Panc1 (cell line): ENCODE measurements at regions not wholly inside any gene's neighbourhood (a gene's known extent, or its start where the extent isn't known, plus 50 kb on each side); places are given as distances from the start of the nearest gene placed in this dataset.

Experiments
- ATAC-seq: fragments of 200-7000 bp; cut with Tn5 transposase; 2 replicates; pipeline ENCODE4 v1.9.1; 2020; ENCODE audit warnings: mild to moderate bottlenecking, moderate library complexity
- BruUV-seq: library from RNA; stranded (reverse); fragments of 400-500 nt; replicated peaks from 2 replicates; lab custom pipeline; 2021; lab: Mats Ljungman, UMichigan
- CTCF ChIA-PET: fragments of 300-600 bp; sonication (Branson Sonifier 250); formaldehyde crosslinking; loops from one replicate; lab custom pipeline; 2022; ENCODE audit warnings: antibody characterized with exemption; lab: Charles Lee
- POLR2A ChIA-PET: fragments of 300-600 bp; sonication (Branson Sonifier 250); formaldehyde crosslinking; loops from one replicate; lab custom pipeline; 2022; ENCODE audit warnings: antibody characterized with exemption; lab: Charles Lee
- DNase-seq: peaks from one replicate; pipeline ENCODE4 v3.0.0-alpha.2; 2010; ENCODE audit warnings: low read depth, low spot score
- H3K27ac ChIP-seq: 2 replicates; pipeline ENCODE4 v1.5.1; 2011; ENCODE audit warnings: mild to moderate bottlenecking, low read length, inconsistent platforms
- H3K27me3 ChIP-seq: fragments of 200-500 bp; sonication (Bioruptor generic); 2 replicates; pipeline ENCODE4 v1.6.0; 2014; ENCODE audit warnings: low read length, inconsistent platforms; ENCODE audit not compliant: control insufficient read depth, insufficient read depth
- H3K36me3 ChIP-seq: fragments of 200-500 bp; sonication (Bioruptor generic); 2 replicates; pipeline ENCODE4 v1.5.1; 2014; ENCODE audit warnings: inconsistent platforms, mild to moderate bottlenecking, low read length, moderate library complexity; ENCODE audit not compliant: control insufficient read depth, insufficient read depth
- H3K4me1 ChIP-seq: 2 replicates; pipeline ENCODE4 v1.5.1; 2011; ENCODE audit warnings: inconsistent platforms, mild to moderate bottlenecking, low read length, moderate library complexity; ENCODE audit not compliant: control insufficient read depth, insufficient read depth
- H3K4me3 ChIP-seq, 2 experiments: 2 replicates each; pipeline ENCODE4 v1.5.1; 2011 to 2012; ENCODE audit warnings: low read depth in 2 of 2, low read length in 2 of 2, mild to moderate bottlenecking in 2 of 2, inconsistent platforms in 1 of 2, moderate library complexity in 1 of 2
- H3K9me3 ChIP-seq: fragments of 200-500 bp; sonication (Bioruptor generic); 2 replicates; pipeline ENCODE4 v1.5.1; 2014; ENCODE audit warnings: low read depth, mild to moderate bottlenecking, inconsistent platforms, low read length, moderate library complexity; ENCODE audit not compliant: control insufficient read depth, insufficient read depth
- CTCF ChIP-seq: fragments of 450-650 bp; IDR thresholded peaks from 2 replicates; pipeline ENCODE4 v1.5.1; 2017; ENCODE audit warnings: mild to moderate bottlenecking
- POLR2AphosphoS5 ChIP-seq: IDR thresholded peaks from 2 replicates; pipeline ENCODE4 v1.6.1; 2012; ENCODE audit warnings: mild to moderate bottlenecking, low read depth, low read length, moderate library complexity
- SIN3A ChIP-seq: IDR thresholded peaks from 2 replicates; pipeline ENCODE4 v1.6.1; 2012; ENCODE audit warnings: low read depth, mild to moderate bottlenecking, low read length, moderate library complexity, borderline replicate concordance; ENCODE audit not compliant: insufficient read depth
- TCF7L2 ChIP-seq: IDR thresholded peaks from 2 replicates; pipeline ENCODE4 v1.6.1; 2011; ENCODE audit warnings: mild to moderate bottlenecking, low read depth, low read length, inconsistent platforms
- in situ Hi-C: cut with HindIII; loops from 2 replicates; pipeline ENCODE4 v1.10.0; 2016; ENCODE audit warnings: low sequenced_read_pairs, low pct_unique_long_range_greater_than_20kb
- intact Hi-C: fragments of 100-400 bp; cut with micrococcal nuclease; formaldehyde crosslinking; loops from one replicate; pipeline ENCODE4 v1.10.0; 2022; ENCODE audit not compliant: unreplicated experiment
- TF ChIP-seq, protein P1 (sequence below), 2 experiments: IDR thresholded peaks; 2 replicates each; pipeline ENCODE4 v1.6.1; 2011 to 2012; ENCODE audit warnings: low read depth in 2 of 2, control low read depth in 1 of 2, low read length in 1 of 2, mild to moderate bottlenecking in 1 of 2, moderate library complexity in 1 of 2; ENCODE audit not compliant: insufficient read depth in 1 of 2

GRCh38 chr1:76021846-76022245, 52.7 kb upstream of the ST6GALNAC3 start:
- H3K36me3 ChIP-seq, result no peaks in the 10 kb centered on the region
- no peaks in the 10 kb centered on the region for H3K4me1 ChIP-seq
- peaks cover 2% of the 10 kb centered on the region for H3K27me3 ChIP-seq
- no peaks in the 10 kb centered on the region for H3K9me3 ChIP-seq
- ATAC-seq (no peak), DNase-seq (no peak)
- no peak for TF ChIP-seq CTCF
- no peak overlapping the region for H3K27ac ChIP-seq
- intact Hi-C loops, result no loop called here
- no TSS peak for BruUV-seq
- POLR2A ChIA-PET, result no interaction called here
- no peak overlapping the region for H3K4me3 ChIP-seq
- in situ Hi-C loops, result no loop called here
- CTCF ChIA-PET, result no interaction called here

DNA sequence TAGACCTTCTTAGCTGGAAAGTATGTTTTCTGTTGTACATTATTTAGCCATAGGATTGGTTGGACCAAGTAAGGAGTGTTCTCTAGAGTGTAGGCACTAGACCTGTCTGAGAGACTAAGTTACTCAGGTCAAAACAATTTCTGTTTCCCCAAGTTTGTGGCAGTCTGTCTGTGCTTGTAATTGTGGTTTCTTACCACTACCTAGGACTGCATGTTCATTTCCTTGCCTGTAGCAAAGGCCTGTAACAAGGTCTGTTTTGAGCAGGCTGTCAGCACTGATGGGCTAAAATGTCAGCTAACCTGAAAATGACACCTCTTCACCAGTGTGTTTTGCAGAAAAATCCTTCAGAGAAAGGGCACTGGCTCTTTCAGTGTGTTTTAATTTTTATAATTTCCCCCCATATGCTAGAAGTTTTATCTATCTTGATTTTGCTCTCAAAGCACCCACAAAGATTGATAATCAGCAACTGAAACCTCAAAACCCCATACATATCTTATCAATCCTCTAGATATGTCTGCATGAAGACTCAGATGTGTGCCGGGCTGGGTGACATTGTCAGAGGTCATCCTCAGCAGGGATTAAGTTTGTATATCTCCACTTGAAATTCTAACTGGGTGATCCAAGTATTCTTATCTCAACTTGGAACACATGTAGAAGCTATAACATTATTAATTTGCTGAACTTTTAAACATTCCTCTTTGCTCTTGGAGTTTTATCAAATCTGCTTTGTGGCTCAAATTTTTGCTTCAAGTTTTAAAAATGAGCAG, 50.7 kb upstream of the ST6GALNAC3 start:
- Histone ChIP-seq H3K4me1 (no peaks in the 10 kb centered on the region), H3K4me3 (no peak overlapping the region), H3K36me3 (no peaks in the 10 kb centered on the region), H3K27ac (no peak overlapping the region), H3K27me3 (peaks cover 2% of the 10 kb centered on the region), H3K9me3 (no peaks in the 10 kb centered on the region)
- BruUV-seq, result no TSS peak
- intact Hi-C loops, result no loop called here
- TF ChIP-seq CTCF (no peak), SIN3A (no peak), POLR2AphosphoS5 (no peak), TCF7L2 (no peak)
- TF ChIP-seq, protein P1, sequence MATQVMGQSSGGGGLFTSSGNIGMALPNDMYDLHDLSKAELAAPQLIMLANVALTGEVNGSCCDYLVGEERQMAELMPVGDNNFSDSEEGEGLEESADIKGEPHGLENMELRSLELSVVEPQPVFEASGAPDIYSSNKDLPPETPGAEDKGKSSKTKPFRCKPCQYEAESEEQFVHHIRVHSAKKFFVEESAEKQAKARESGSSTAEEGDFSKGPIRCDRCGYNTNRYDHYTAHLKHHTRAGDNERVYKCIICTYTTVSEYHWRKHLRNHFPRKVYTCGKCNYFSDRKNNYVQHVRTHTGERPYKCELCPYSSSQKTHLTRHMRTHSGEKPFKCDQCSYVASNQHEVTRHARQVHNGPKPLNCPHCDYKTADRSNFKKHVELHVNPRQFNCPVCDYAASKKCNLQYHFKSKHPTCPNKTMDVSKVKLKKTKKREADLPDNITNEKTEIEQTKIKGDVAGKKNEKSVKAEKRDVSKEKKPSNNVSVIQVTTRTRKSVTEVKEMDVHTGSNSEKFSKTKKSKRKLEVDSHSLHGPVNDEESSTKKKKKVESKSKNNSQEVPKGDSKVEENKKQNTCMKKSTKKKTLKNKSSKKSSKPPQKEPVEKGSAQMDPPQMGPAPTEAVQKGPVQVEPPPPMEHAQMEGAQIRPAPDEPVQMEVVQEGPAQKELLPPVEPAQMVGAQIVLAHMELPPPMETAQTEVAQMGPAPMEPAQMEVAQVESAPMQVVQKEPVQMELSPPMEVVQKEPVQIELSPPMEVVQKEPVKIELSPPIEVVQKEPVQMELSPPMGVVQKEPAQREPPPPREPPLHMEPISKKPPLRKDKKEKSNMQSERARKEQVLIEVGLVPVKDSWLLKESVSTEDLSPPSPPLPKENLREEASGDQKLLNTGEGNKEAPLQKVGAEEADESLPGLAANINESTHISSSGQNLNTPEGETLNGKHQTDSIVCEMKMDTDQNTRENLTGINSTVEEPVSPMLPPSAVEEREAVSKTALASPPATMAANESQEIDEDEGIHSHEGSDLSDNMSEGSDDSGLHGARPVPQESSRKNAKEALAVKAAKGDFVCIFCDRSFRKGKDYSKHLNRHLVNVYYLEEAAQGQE (IDR thresholded peaks at IDR 0.05; ENCODE audit: insufficient read depth in 1 of 2, low read depth in 2 of 2, low read length in 1 of 2), result no peak
- ChIA-PET POLR2A (interaction anchor here (0.5 kb wide), 1 partner anchor 703 kb away, joined by 6 read pairs; no protein-coding TSS in a partner anchor), CTCF (no interaction called here)
- no peak for ATAC-seq
- in situ Hi-C loops, result no loop called here
- DNase-seq, result no peak
